Body of pancreas (tissue), 4 donors: ENCODE measurements at regions not wholly inside any gene's neighbourhood (a gene's known extent, or its start where the extent isn't known, plus 50 kb on each side); places are given as distances from the start of the nearest gene placed in this dataset.

ENCODE experiments used
- ATAC-seq: fragments of 150-250 bp; one replicate; pipeline ENCODE4 v1.9.1; 2016
- DNase-seq, 4 donors: peaks; one replicate each; pipeline ENCODE4 v3.0.0-alpha.2; 2019
- H3K27ac ChIP-seq, 4 donors: fragments of 200-600 bp; sonication (generic); 1 replicate in 3 of 4; 2 replicates in 1 of 4; pipeline versions ENCODE4 v1.5.1 to v1.6.1; 2016 to 2019; ENCODE audit warnings: mild to moderate bottlenecking in 1 of 4, mixed read lengths in 1 of 4, moderate library complexity in 1 of 4
- H3K27me3 ChIP-seq, 2 donors: fragments of 200-600 bp; sonication (generic); one replicate each; pipeline ENCODE4 v1.6.0; 2016; ENCODE audit warnings: mild to moderate bottlenecking in 1 of 2
- H3K36me3 ChIP-seq, 2 donors: fragments of 200-600 bp; sonication (generic); replicated peaks in 1 of 2; 2 replicates each; pipeline ENCODE4 v1.5.1; 2016; ENCODE audit warnings: low read depth in 2 of 2; ENCODE audit not compliant: insufficient read depth in 1 of 2
- H3K4me1 ChIP-seq: fragments of 200-600 bp; sonication (generic); one replicate; pipeline ENCODE4 v1.6.0; 2016
- H3K4me3 ChIP-seq, 2 donors: fragments of 200-600 bp; sonication (generic); 1 replicate in 1 of 2; 2 replicates in 1 of 2; pipeline ENCODE4 v1.5.1; 2016 to 2019
- H3K9me3 ChIP-seq, 3 donors: fragments of 200-600 bp; sonication (generic); 1 replicate in 2 of 3; 2 replicates in 1 of 3; pipeline ENCODE4 v1.5.1; 2016
- POLR2A ChIP-seq, 3 donors: fragments of 450-650 bp; IDR thresholded peaks; one replicate each; pipeline ENCODE4 v1.6.1; 2016; ENCODE audit warnings: antibody characterized with exemption in 3 of 3, mild to moderate bottlenecking in 2 of 3
- WGBS, 2 donors: methylation state at CpG; one replicate each; pipeline ENCODE4 v1.1.5; 2017; 5-methylcytosine and 5-hydroxymethylcytosine counted together
- intact Hi-C: fragments of 100-400 bp; cut with DNase I; formaldehyde crosslinking; loops from one replicate; pipeline ENCODE4 v1.15.1; 2023
- TF ChIP-seq, protein P1 (sequence below), 7 experiments: fragments of 450-650 bp in 4 of 7; fragments of 200-600 bp in 3 of 7; sonication (generic) in 3 of 7; IDR thresholded peaks; one replicate each; pipeline ENCODE4 v1.5.1; 2016 to 2019; ENCODE audit warnings: antibody characterized with exemption in 7 of 7

DNA sequence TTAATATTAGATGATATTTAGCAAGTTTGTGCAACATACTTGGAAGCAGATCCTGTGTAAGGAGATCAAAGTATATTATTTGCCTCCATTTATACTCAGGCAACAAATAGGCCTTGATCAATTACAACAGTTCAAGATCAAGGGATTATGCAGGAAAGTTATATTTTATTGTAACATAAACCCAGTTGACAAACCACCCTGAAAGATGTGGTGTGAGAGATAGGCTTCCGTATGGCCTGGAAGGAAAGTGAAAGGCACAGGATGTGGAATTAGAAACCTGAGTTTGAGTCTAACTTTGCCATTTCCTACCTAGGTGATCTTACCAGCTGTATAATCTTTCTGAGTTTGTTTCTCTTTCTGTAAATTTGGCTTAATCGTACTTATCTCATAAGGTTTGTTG lies 284.1 kb downstream of the BMP4 start:
- no peak overlapping the region for H3K4me3 ChIP-seq
- H3K9me3 ChIP-seq, result no peaks in the 10 kb centered on the region
- WGBS, 2 donors, result 53 to 55% methylated on average over 2 of the region's 2 CpGs
- intact Hi-C loops, result no loop called here
- H3K27me3 ChIP-seq, result no peaks in the 10 kb centered on the region
- H3K4me1 ChIP-seq, result no peaks in the 10 kb centered on the region
- no peak overlapping the region for H3K27ac ChIP-seq
- TF ChIP-seq POLR2A (IDR thresholded peaks at IDR 0.05), result no peak
- TF ChIP-seq, protein P1, sequence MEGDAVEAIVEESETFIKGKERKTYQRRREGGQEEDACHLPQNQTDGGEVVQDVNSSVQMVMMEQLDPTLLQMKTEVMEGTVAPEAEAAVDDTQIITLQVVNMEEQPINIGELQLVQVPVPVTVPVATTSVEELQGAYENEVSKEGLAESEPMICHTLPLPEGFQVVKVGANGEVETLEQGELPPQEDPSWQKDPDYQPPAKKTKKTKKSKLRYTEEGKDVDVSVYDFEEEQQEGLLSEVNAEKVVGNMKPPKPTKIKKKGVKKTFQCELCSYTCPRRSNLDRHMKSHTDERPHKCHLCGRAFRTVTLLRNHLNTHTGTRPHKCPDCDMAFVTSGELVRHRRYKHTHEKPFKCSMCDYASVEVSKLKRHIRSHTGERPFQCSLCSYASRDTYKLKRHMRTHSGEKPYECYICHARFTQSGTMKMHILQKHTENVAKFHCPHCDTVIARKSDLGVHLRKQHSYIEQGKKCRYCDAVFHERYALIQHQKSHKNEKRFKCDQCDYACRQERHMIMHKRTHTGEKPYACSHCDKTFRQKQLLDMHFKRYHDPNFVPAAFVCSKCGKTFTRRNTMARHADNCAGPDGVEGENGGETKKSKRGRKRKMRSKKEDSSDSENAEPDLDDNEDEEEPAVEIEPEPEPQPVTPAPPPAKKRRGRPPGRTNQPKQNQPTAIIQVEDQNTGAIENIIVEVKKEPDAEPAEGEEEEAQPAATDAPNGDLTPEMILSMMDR (IDR thresholded peaks at IDR 0.05), result no peak
- ATAC-seq, result no peak
- no peak for DNase-seq
- no peaks in the 10 kb centered on the region for H3K36me3 ChIP-seq

DNA sequence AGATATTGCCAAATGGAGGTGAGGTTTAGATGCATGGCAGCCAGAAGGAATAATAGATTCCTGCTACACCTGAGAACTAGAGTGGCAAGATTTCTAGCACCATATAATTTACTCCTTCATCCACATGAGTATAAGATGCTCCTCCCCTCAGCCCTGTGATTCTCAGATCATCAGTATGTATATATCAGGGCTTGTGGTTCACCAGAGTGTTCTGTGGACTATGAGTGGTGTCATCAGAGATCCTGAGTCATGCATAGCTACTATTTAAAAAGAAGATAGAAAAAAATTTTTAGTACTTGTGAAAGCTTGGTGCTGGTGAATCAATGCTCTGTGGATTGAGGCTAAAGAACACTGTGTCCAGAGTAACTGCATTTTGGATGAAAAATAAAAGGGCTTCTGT lies 285.9 kb downstream of the BMP4 start:
- TF ChIP-seq, protein P1 (IDR thresholded peaks at IDR 0.05), result no peak
- TF ChIP-seq POLR2A (IDR thresholded peaks at IDR 0.05), result no peak
- Histone ChIP-seq H3K4me1 (no peaks in the 10 kb centered on the region), H3K27me3 (no peaks in the 10 kb centered on the region), H3K9me3 (no peaks in the 10 kb centered on the region), H3K27ac (no peak overlapping the region), H3K36me3 (no peaks in the 10 kb centered on the region), H3K4me3 (no peak overlapping the region)
- no peak for ATAC-seq
- DNase-seq, result peak in 1 of 4 donors; percentile 6
- intact Hi-C loops, result no loop called here

DNA sequence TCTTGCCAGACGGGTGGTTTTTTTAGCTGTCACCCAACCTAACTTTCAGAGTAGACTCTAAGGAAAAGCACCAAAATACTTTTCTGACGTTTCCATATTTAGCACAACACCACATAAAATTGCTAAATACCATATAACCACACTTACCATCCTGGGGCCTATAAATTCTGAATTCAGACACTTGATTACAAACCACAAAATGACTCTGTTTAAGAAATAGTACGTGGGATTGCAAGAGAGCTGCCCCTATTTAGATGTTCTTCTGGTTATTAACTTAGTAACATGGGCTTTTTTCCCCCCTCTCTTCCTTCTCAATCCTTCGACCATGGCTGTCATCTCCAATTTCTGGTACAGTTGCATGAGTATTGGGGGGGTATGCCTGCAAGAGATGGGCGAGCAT lies 287.7 kb downstream of the BMP4 start:
- Histone ChIP-seq H3K4me1 (no peaks in the 10 kb centered on the region), H3K4me3 (no peak overlapping the region), H3K27me3 (no peaks in the 10 kb centered on the region), H3K9me3 (no peaks in the 10 kb centered on the region), H3K27ac (no peak overlapping the region), H3K36me3 (no peaks in the 10 kb centered on the region)
- intact Hi-C loops, result no loop called here
- TF ChIP-seq, protein P1 (IDR thresholded peaks at IDR 0.05), result no peak
- no peak for TF ChIP-seq POLR2A (IDR thresholded peaks at IDR 0.05)
- ATAC-seq (no peak), DNase-seq (no peak)
- 32 to 61% methylated on average over 5 of the region's 5 CpGs for WGBS, 2 donors

DNA sequence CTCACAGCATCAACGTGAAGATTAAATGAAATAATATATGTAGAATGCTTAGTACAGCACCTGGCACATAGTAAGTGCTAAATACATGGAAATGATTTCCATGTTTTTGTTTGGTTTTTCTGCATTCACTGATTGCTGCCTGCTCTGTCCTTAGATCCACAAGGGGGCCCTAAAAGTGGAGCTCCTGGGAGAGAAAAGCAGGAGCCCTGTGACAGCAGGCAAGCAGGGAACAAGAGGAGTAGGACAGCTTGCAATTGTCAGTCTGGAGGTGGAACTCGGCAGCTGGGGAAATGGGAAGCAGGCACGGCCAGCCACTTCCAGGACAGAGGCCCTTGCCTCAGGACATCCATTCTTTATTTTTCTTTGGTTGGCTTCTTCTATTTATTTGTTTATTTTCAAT lies 292.9 kb downstream of the BMP4 start:
- DNase-seq (peak in 1 of 4 donors; percentile 9), ATAC-seq (no peak)
- no peaks in the 10 kb centered on the region for H3K36me3 ChIP-seq
- 51 to 61% methylated on average over 3 of the region's 3 CpGs for WGBS, 2 donors
- no peak for TF ChIP-seq POLR2A (IDR thresholded peaks at IDR 0.05)
- TF ChIP-seq, protein P1 (IDR thresholded peaks at IDR 0.05), result no peak
- no peak overlapping the region for H3K4me3 ChIP-seq
- intact Hi-C loops, result no loop called here
- H3K4me1 ChIP-seq, result no peaks in the 10 kb centered on the region
- H3K27me3 ChIP-seq, result no peaks in the 10 kb centered on the region
- no peaks in the 10 kb centered on the region for H3K9me3 ChIP-seq
- no peak overlapping the region for H3K27ac ChIP-seq

DNA sequence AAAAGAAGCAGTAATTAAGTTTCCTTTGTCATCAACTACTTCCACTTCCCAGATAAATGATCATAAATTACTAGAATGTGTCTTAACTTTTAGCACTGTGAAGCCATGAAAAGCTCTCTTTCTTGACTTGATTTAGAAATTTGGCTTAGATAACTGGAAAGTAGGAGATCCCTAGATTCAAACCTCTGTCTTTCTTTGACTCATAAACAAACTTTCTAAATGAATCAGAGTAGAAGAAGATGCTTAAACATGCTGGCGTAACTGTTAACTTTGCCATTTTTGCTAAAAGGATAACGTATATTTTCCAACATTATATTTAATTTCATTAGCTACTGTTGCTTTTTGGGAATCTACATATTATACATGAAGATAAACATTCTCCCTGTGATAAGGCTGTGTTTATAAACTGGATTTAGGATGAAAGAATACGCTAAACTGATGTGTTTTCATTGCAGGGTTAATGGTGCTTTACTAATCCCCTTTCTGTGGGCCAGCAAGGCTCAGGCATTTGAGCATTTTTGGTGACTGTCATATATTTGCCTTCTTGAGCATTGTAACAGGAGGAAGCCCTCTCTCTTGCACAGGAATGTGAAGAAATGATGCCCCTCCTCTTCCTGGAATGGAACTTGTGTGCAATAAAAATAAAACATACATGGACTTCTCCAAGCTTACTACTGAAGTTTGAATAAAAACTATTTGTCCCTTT lies 301.4 kb downstream of the BMP4 start:
- Histone ChIP-seq H3K27ac (no peak overlapping the region), H3K4me1 (no peaks in the 10 kb centered on the region), H3K36me3 (no peaks in the 10 kb centered on the region), H3K27me3 (no peaks in the 10 kb centered on the region), H3K9me3 (no peaks in the 10 kb centered on the region), H3K4me3 (no peak overlapping the region)
- no peak for TF ChIP-seq POLR2A (IDR thresholded peaks at IDR 0.05)
- TF ChIP-seq, protein P1 (IDR thresholded peaks at IDR 0.05), result no peak
- WGBS, 2 donors, result 73% methylated on average over 3 of the region's 3 CpGs
- intact Hi-C loops, result no loop called here
- ATAC-seq (no peak), DNase-seq (no peak)
